ENCODE measurements at regions not wholly inside any gene's neighbourhood (a gene's known extent, or its start where the extent isn't known, plus 50 kb on each side); places are given as distances from the start of the nearest gene placed in this dataset.

DNA sequence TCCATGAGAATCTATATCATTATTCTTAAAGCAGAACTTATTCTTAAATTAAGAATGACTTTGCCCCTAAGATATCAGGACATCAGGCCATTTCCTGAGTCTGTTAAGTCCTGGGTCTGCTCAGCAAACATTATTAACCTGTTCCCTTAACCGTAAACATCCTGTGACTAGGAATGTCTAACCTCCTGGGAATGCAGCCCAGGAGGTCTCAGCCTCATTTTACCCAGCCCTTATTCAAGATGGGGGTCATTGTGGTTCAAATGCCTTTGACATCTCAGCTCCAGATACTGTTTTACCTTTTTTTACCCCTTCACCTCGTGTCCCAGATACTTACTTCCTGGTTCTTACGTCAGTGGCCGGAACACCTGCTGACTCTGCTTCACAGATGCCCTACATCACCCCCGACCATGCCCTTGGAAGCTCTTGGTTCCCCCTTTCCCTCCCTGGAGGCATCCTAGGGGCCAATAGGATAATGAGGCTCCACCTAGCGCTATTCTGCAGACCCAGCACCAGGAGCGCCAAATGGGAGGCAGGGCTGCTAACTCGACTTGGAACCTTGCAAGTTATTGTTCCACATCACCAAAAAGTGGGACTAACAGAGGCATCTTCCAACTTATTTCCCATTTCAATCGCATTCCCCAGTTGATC lies 182.5 kb downstream of the MED10 start:
- peaks cover 0 to 9% (median 3%) of the 10 kb centered on the region in 11 donors for H3K9me3 Mint-ChIP-seq
- DNase-seq (no peak), ATAC-seq (no peak)
- H3K9me3 ChIP-seq (ENCODE audit: control insufficient read depth in 2 of 3, low read length in 3 of 3), result no peaks in the 10 kb centered on the region
- H3K4me3 ChIP-seq (ENCODE audit: low read length), result no peak overlapping the region
- H3K27me3 Mint-ChIP-seq, result peaks cover 0 to 21% (median 4%) of the 10 kb centered on the region in 5 donors
- peaks cover 0 to 4% (median 0%) of the 10 kb centered on the region in 5 donors for H3K36me3 Mint-ChIP-seq
- H3K27me3 ChIP-seq (ENCODE audit: control insufficient read depth in 2 of 2, insufficient read depth in 2 of 2, low read length in 2 of 2), result no peaks in the 10 kb centered on the region
- peaks cover 0 to 5% (median 0%) of the 10 kb centered on the region in 7 donors for H3K4me1 Mint-ChIP-seq
- H3K27ac Mint-ChIP-seq, result no peak overlapping the region
- no peaks in the 10 kb centered on the region for H3K4me1 ChIP-seq (ENCODE audit: control insufficient read depth in 2 of 2, insufficient read depth in 2 of 2, low read length in 2 of 2)
- no peak overlapping the region for H3K4me3 Mint-ChIP-seq
- no peak overlapping the region for H3K27ac ChIP-seq (ENCODE audit: low read depth, low read length)
- intact Hi-C loops (cut with micrococcal nuclease), result no loop called here
- ChIA-PET POLR2A (no interaction called here), CTCF (no interaction called here)
- no peaks in the 10 kb centered on the region for H3K36me3 ChIP-seq (ENCODE audit: control insufficient read depth in 2 of 3, insufficient read depth in 3 of 3, low read length in 3 of 3)

DNA sequence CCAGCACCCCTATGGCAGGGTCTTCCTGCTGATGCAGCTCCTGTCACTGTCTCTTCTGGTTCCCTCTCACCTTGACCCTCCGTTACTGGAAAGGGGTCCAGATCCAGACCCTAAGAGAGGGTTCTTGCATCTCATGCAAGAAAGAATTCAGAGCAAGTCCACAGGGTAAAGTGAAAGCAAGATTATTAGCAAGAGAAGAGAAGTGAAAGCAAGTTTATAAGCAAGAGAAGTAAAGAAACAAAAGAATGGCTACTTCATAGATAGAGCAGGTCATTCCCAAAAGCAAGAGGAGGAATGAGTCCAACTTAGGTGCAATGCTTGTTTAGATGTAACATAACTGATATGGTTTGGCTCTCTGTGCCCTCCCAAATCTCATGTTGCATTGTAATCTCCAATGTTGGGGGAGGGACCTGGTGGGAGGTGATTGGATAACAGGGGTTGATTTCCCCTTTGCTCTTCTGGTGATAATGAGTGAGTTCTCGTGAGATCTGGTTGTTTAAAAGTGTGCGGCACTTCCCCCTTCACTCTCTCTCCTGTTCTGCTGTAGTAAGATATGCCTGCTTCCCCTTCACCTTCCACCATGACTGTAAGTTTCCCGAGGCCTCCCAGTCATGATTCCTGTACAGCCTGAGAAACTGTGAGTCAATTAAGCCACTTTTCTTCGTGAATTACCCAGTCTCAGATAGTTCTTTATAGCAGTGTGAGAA lies 183.3 kb downstream of the MED10 start:
- no peak overlapping the region for H3K4me3 Mint-ChIP-seq
- ChIA-PET POLR2A (no interaction called here), CTCF (no interaction called here)
- H3K27me3 Mint-ChIP-seq, result peaks cover 0 to 16% (median 4%) of the 10 kb centered on the region in 5 donors
- no peak overlapping the region for H3K4me3 ChIP-seq (ENCODE audit: low read length)
- intact Hi-C loops (cut with micrococcal nuclease), result no loop called here
- no peak overlapping the region for H3K27ac ChIP-seq (ENCODE audit: low read depth, low read length)
- ATAC-seq, result no peak
- no peak overlapping the region for H3K27ac Mint-ChIP-seq
- no peak for DNase-seq
- H3K4me1 Mint-ChIP-seq, result peaks cover 0 to 5% (median 0%) of the 10 kb centered on the region in 7 donors
- H3K27me3 ChIP-seq (ENCODE audit: control insufficient read depth in 2 of 2, insufficient read depth in 2 of 2, low read length in 2 of 2), result no peaks in the 10 kb centered on the region
- peaks cover 0 to 3% (median 0%) of the 10 kb centered on the region in 11 donors for H3K9me3 Mint-ChIP-seq
- H3K36me3 ChIP-seq (ENCODE audit: control insufficient read depth in 2 of 3, insufficient read depth in 3 of 3, low read length in 3 of 3), result no peaks in the 10 kb centered on the region
- no peaks in the 10 kb centered on the region for H3K36me3 Mint-ChIP-seq
- H3K4me1 ChIP-seq (ENCODE audit: control insufficient read depth in 2 of 2, insufficient read depth in 2 of 2, low read length in 2 of 2), result no peaks in the 10 kb centered on the region
- no peaks in the 10 kb centered on the region for H3K9me3 ChIP-seq (ENCODE audit: control insufficient read depth in 2 of 3, low read length in 3 of 3)

DNA sequence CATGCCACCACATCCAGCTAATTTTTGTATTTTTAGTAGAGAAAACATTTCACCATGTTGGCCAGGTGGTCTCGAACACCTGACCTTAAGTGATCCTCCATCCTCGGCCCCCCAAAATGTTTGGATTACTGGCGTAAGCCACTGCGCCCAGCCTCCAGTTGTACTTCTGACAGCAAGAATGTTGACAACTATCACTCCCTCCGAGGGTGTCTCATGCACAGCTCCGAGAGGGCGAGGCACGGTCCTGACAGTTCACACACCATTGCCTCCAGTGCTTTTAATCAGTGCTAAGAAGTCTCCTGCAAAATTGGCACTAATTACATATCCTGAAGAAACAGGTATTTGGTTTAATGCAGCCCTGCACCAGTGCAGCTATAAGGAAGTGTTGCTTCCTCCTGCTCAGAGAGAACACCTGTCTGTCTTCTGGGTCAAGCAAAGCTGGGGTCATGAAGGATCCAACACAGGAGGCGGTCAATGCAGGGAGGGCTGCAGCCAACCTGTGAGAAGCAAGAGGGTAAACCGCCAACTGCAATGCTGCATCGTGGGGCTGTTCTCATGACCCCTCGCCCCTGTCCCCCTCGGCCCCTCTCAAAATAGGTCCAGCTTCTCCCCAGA lies 184.0 kb downstream of the MED10 start:
- ATAC-seq (no peak), DNase-seq (no peak)
- Histone ChIP-seq H3K27me3 (ENCODE audit: control insufficient read depth in 2 of 2, insufficient read depth in 2 of 2, low read length in 2 of 2) (no peaks in the 10 kb centered on the region), H3K9me3 (ENCODE audit: control insufficient read depth in 2 of 3, low read length in 3 of 3) (no peaks in the 10 kb centered on the region), H3K4me1 (ENCODE audit: control insufficient read depth in 2 of 2, insufficient read depth in 2 of 2, low read length in 2 of 2) (no peaks in the 10 kb centered on the region), H3K4me3 (ENCODE audit: low read length) (no peak overlapping the region), H3K36me3 (ENCODE audit: control insufficient read depth in 2 of 3, insufficient read depth in 3 of 3, low read length in 3 of 3) (no peaks in the 10 kb centered on the region), H3K27ac (ENCODE audit: low read depth, low read length) (no peak overlapping the region)
- POLR2A ChIA-PET, result no interaction called here
- peaks cover 0 to 16% (median 4%) of the 10 kb centered on the region in 5 donors for H3K27me3 Mint-ChIP-seq
- H3K9me3 Mint-ChIP-seq, result peaks cover 0 to 1% (median 0%) of the 10 kb centered on the region in 11 donors
- no peaks in the 10 kb centered on the region for H3K36me3 Mint-ChIP-seq
- peaks cover 0 to 5% (median 0%) of the 10 kb centered on the region in 7 donors for H3K4me1 Mint-ChIP-seq
- intact Hi-C loops (cut with micrococcal nuclease), result no loop called here
- H3K27ac Mint-ChIP-seq, result no peak overlapping the region
- no peak overlapping the region for H3K4me3 Mint-ChIP-seq
- CTCF ChIA-PET, result no interaction called here

DNA sequence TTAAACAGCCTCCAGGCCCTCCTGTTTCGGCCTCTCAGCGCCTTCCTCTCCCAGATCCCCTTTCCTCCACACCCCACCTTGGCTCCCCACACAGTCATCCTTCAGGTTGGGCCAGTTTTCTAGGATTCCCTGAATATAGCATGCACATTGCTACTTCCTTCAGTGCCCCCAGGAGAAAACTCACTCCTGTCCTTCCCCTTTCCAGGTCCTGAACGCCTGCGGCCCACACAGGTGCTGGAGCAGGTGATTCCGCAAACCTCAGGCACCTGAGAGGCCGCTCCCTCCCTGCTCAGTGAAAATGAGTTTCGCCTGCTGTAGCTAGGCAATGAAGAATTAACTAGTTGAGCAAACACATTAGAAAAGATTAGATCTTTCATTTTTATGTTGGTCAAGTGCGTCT lies 185.0 kb downstream of the MED10 start:
- Histone ChIP-seq H3K4me3 (ENCODE audit: low read length) (no peak overlapping the region), H3K27ac (ENCODE audit: low read depth, low read length) (no peak overlapping the region), H3K27me3 (ENCODE audit: control insufficient read depth in 2 of 2, insufficient read depth in 2 of 2, low read length in 2 of 2) (no peaks in the 10 kb centered on the region), H3K4me1 (ENCODE audit: control insufficient read depth in 2 of 2, insufficient read depth in 2 of 2, low read length in 2 of 2) (no peaks in the 10 kb centered on the region), H3K36me3 (ENCODE audit: control insufficient read depth in 2 of 3, insufficient read depth in 3 of 3, low read length in 3 of 3) (no peaks in the 10 kb centered on the region), H3K9me3 (ENCODE audit: control insufficient read depth in 2 of 3, low read length in 3 of 3) (no peaks in the 10 kb centered on the region)
- Mint-ChIP-seq H3K4me1 (peaks cover 0 to 5% (median 0%) of the 10 kb centered on the region in 7 donors), H3K27me3 (peaks cover 0 to 19% (median 4%) of the 10 kb centered on the region in 5 donors), H3K36me3 (no peaks in the 10 kb centered on the region), H3K27ac (no peak overlapping the region), H3K4me3 (no peak overlapping the region), H3K9me3 (peaks cover 0 to 1% (median 0%) of the 10 kb centered on the region in 11 donors)
- CTCF ChIA-PET, result no interaction called here
- POLR2A ChIA-PET, result no interaction called here
- no peak for ATAC-seq
- no peak for DNase-seq
- intact Hi-C loops (cut with micrococcal nuclease), result no loop called here

DNA sequence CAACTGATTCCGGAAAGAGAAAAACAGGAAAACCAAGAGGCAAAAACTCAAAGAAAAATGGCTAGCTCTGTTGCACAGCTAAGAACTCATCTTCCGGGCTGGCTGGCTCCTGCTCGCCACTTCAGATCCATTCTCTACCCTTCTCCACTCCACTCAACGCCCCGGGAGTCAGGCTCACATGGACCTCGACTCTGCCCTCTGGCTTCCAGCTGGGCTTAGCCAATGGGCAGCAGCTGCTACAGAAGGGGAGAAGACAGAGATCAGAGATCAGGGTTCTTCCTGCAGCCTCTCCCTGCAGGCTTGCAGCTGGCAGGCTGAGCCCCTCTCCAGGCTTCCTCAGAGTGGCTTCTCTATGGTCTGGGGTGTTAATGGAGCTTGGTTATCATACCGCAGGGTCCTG lies 187.5 kb downstream of the MED10 start:
- no peaks in the 10 kb centered on the region for H3K36me3 Mint-ChIP-seq
- H3K27me3 Mint-ChIP-seq, result peaks cover 0 to 18% (median 4%) of the 10 kb centered on the region in 5 donors
- DNase-seq (no peak), ATAC-seq (no peak)
- ChIA-PET POLR2A (no interaction called here), CTCF (no interaction called here)
- H3K9me3 Mint-ChIP-seq, result peaks cover 0 to 2% (median 0%) of the 10 kb centered on the region in 11 donors
- Histone ChIP-seq H3K4me3 (ENCODE audit: low read length) (no peak overlapping the region), H3K27me3 (ENCODE audit: control insufficient read depth in 2 of 2, insufficient read depth in 2 of 2, low read length in 2 of 2) (no peaks in the 10 kb centered on the region), H3K9me3 (ENCODE audit: control insufficient read depth in 2 of 3, low read length in 3 of 3) (no peaks in the 10 kb centered on the region), H3K4me1 (ENCODE audit: control insufficient read depth in 2 of 2, insufficient read depth in 2 of 2, low read length in 2 of 2) (no peaks in the 10 kb centered on the region), H3K36me3 (ENCODE audit: control insufficient read depth in 2 of 3, insufficient read depth in 3 of 3, low read length in 3 of 3) (no peaks in the 10 kb centered on the region), H3K27ac (ENCODE audit: low read depth, low read length) (no peak overlapping the region)
- H3K4me3 Mint-ChIP-seq, result no peak overlapping the region
- intact Hi-C loops (cut with micrococcal nuclease), result no loop called here
- H3K27ac Mint-ChIP-seq, result no peak overlapping the region
- peaks cover 0 to 5% (median 0%) of the 10 kb centered on the region in 7 donors for H3K4me1 Mint-ChIP-seq

DNA sequence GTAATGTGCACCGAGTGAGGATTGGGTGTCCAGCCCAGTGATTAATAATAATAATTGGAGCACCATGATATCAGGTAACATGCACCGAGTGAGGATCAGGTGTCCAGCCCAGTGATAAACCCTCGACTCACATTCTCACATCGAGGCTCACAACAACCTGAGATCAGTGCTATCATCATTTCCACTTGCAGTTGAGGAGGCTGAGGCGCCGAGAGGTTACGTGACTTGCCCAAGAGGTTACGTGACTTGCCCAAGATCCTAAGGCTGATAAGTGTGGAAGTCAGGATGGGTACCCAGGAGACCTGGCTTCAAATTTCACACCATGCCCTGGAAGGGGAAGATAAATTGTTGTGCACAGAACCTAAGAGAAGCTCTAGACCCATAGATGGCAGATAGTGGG lies 189.4 kb downstream of the MED10 start:
- H3K27ac Mint-ChIP-seq, result no peak overlapping the region
- no peaks in the 10 kb centered on the region for H3K36me3 Mint-ChIP-seq
- peaks cover 0 to 24% (median 4%) of the 10 kb centered on the region in 5 donors for H3K27me3 Mint-ChIP-seq
- Histone ChIP-seq H3K9me3 (ENCODE audit: control insufficient read depth in 2 of 3, low read length in 3 of 3) (no peaks in the 10 kb centered on the region), H3K4me3 (ENCODE audit: low read length) (no peak overlapping the region), H3K27ac (ENCODE audit: low read depth, low read length) (no peak overlapping the region), H3K27me3 (ENCODE audit: control insufficient read depth in 2 of 2, insufficient read depth in 2 of 2, low read length in 2 of 2) (no peaks in the 10 kb centered on the region), H3K36me3 (ENCODE audit: control insufficient read depth in 2 of 3, insufficient read depth in 3 of 3, low read length in 3 of 3) (no peaks in the 10 kb centered on the region), H3K4me1 (ENCODE audit: control insufficient read depth in 2 of 2, insufficient read depth in 2 of 2, low read length in 2 of 2) (no peaks in the 10 kb centered on the region)
- DNase-seq (no peak), ATAC-seq (no peak)
- H3K4me3 Mint-ChIP-seq, result no peak overlapping the region
- POLR2A ChIA-PET, result no interaction called here
- H3K9me3 Mint-ChIP-seq, result peaks cover 0 to 9% (median 0%) of the 10 kb centered on the region in 11 donors
- CTCF ChIA-PET, result no interaction called here
- no peaks in the 10 kb centered on the region for H3K4me1 Mint-ChIP-seq
- intact Hi-C loops (cut with micrococcal nuclease), result no loop called here

Measured in naive thymus-derived CD4-positive, alpha-beta T cell (primary cell).